ENCODE measurements at regions not wholly inside any gene's neighbourhood (a gene's known extent, or its start where the extent isn't known, plus 50 kb on each side); places are given as distances from the start of the nearest gene placed in this dataset.

GRCh38 chr22:48346911-48347310, 1480.8 kb downstream of the BRD1 start:
- Mint-ChIP-seq H3K9me3 (no peaks in the 10 kb centered on the region), H3K27ac (no peak overlapping the region), H3K4me3 (no peak overlapping the region), H3K36me3 (no peaks in the 10 kb centered on the region), H3K4me1 (no peaks in the 10 kb centered on the region), H3K27me3 (ENCODE audit: low read depth in 2 of 2) (no peaks in the 10 kb centered on the region)
- no peaks in the 10 kb centered on the region for H3K36me3 ChIP-seq (ENCODE audit: control insufficient read depth, insufficient read depth, low read length)
- DNase-seq (no peak), ATAC-seq (no peak)
- no peak overlapping the region for H3K27ac ChIP-seq (ENCODE audit: low read length)
- TF ChIP-seq, protein P1, sequence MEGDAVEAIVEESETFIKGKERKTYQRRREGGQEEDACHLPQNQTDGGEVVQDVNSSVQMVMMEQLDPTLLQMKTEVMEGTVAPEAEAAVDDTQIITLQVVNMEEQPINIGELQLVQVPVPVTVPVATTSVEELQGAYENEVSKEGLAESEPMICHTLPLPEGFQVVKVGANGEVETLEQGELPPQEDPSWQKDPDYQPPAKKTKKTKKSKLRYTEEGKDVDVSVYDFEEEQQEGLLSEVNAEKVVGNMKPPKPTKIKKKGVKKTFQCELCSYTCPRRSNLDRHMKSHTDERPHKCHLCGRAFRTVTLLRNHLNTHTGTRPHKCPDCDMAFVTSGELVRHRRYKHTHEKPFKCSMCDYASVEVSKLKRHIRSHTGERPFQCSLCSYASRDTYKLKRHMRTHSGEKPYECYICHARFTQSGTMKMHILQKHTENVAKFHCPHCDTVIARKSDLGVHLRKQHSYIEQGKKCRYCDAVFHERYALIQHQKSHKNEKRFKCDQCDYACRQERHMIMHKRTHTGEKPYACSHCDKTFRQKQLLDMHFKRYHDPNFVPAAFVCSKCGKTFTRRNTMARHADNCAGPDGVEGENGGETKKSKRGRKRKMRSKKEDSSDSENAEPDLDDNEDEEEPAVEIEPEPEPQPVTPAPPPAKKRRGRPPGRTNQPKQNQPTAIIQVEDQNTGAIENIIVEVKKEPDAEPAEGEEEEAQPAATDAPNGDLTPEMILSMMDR (IDR thresholded peaks at IDR 0.05) = no peak
- WGBS (ENCODE audit: insufficient coverage) = 81% methylated on average over 13 of the region's 13 CpGs
- H3K9me3 ChIP-seq (ENCODE audit: control insufficient read depth, insufficient read depth, low read length) = no peaks in the 10 kb centered on the region
- H3K4me1 ChIP-seq (ENCODE audit: control insufficient read depth, insufficient read depth, low read length) = no peaks in the 10 kb centered on the region
- intact Hi-C loops (cut with micrococcal nuclease) = no loop called here
- H3K27me3 ChIP-seq (ENCODE audit: control insufficient read depth, insufficient read depth, low read length) = no peaks in the 10 kb centered on the region
- no peak overlapping the region for H3K4me3 ChIP-seq (ENCODE audit: low read length)

DNA sequence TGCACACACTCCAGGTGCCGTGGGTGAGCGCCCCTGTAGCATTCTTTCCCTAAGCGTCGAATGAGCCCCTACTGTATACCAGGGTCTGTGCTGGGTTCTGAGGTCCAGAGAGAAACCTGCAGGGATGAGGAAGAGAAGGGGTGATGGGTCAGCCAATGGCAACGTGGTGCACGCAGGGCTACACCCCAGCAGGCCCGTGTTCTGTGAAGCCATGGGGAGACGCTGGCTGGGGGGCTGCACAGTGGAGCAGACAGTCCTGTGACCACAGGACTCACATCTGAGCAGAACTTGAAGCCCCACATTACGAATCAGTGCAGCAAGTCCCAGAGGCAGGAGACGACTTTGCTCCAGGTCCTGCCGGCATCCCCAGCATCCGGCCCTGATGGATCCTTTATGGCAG, 1481.4 kb downstream of the BRD1 start:
- Histone ChIP-seq H3K4me3 (ENCODE audit: low read length) (no peak overlapping the region), H3K9me3 (ENCODE audit: control insufficient read depth, insufficient read depth, low read length) (no peaks in the 10 kb centered on the region), H3K4me1 (ENCODE audit: control insufficient read depth, insufficient read depth, low read length) (no peaks in the 10 kb centered on the region), H3K36me3 (ENCODE audit: control insufficient read depth, insufficient read depth, low read length) (no peaks in the 10 kb centered on the region), H3K27ac (ENCODE audit: low read length) (no peak overlapping the region), H3K27me3 (ENCODE audit: control insufficient read depth, insufficient read depth, low read length) (no peaks in the 10 kb centered on the region)
- ATAC-seq (no peak), DNase-seq (no peak)
- 87% methylated on average over 12 of the region's 12 CpGs for WGBS (ENCODE audit: insufficient coverage)
- no peak overlapping the region for H3K4me3 Mint-ChIP-seq
- H3K36me3 Mint-ChIP-seq = no peaks in the 10 kb centered on the region
- no peaks in the 10 kb centered on the region for H3K9me3 Mint-ChIP-seq
- peaks cover 5% of the 10 kb centered on the region in 2 donors for H3K27me3 Mint-ChIP-seq (ENCODE audit: low read depth in 2 of 2)
- intact Hi-C loops (cut with micrococcal nuclease) = no loop called here
- H3K27ac Mint-ChIP-seq = no peak overlapping the region
- peaks cover 0 to 5% of the 10 kb centered on the region in 2 donors for H3K4me1 Mint-ChIP-seq
- TF ChIP-seq, protein P1 (IDR thresholded peaks at IDR 0.05) = no peak

DNA sequence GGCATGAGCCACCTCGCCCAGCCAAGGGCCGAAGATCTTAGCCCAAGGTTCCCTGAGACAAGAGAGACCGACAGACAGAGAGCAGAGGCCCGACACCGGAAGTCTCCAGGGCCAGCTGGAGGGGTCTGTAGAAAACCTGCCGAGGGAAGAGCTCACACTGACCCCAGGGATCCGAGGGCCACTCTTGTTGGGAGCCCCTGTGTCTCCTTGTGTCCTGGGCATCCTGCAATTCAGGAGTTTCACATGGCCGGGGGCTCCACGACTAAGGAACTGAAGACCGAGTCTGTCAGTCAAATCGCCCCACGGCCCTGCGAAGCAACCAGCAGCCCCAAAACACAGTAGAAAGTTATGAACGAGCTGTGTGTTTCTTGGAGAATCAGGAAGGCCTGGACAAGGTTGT, 1482.0 kb downstream of the BRD1 start:
- no peak for ATAC-seq

DNA sequence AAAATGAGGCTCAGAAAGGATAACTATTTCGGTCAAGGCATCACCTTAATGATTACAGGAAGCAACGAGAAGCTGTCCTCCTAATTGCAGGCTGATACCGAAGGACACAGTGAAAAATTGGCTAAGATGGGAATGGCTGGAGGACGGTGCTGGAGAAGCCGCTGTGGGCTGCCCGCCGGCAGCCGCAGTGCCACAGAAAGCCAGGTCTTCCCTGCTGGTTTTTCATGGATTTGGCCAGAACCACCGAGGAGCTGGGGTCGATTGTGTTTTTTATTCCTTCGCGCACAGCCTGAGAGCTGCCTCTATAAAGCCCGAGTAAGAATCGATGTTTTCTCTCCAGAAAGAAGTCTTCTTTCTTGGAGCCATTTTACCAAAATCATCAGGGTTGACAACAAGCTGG, 1484.2 kb downstream of the BRD1 start:
- peaks cover 9 to 15% of the 10 kb centered on the region in 2 donors for H3K27me3 Mint-ChIP-seq (ENCODE audit: low read depth in 2 of 2)
- peaks cover 0 to 6% of the 10 kb centered on the region in 2 donors for H3K4me1 Mint-ChIP-seq

More for the DNA sequence above, 1482.0 kb downstream of the BRD1 start:
- WGBS (ENCODE audit: insufficient coverage) = 77% methylated on average over 14 of the region's 14 CpGs
- H3K9me3 Mint-ChIP-seq = no peaks in the 10 kb centered on the region
- Histone ChIP-seq H3K9me3 (ENCODE audit: control insufficient read depth, insufficient read depth, low read length) (no peaks in the 10 kb centered on the region), H3K27me3 (ENCODE audit: control insufficient read depth, insufficient read depth, low read length) (no peaks in the 10 kb centered on the region), H3K4me1 (ENCODE audit: control insufficient read depth, insufficient read depth, low read length) (no peaks in the 10 kb centered on the region), H3K4me3 (ENCODE audit: low read length) (no peak overlapping the region), H3K27ac (ENCODE audit: low read length) (no peak overlapping the region), H3K36me3 (ENCODE audit: control insufficient read depth, insufficient read depth, low read length) (no peaks in the 10 kb centered on the region)
- no peak overlapping the region for H3K4me3 Mint-ChIP-seq
- no peak for DNase-seq
- TF ChIP-seq, protein P1 (IDR thresholded peaks at IDR 0.05) = no peak
- intact Hi-C loops (cut with micrococcal nuclease) = no loop called here
- H3K27ac Mint-ChIP-seq = no peak overlapping the region
- peaks cover 5 to 9% of the 10 kb centered on the region in 2 donors for H3K27me3 Mint-ChIP-seq (ENCODE audit: low read depth in 2 of 2)
- H3K36me3 Mint-ChIP-seq = no peaks in the 10 kb centered on the region
- peaks cover 0 to 6% of the 10 kb centered on the region in 2 donors for H3K4me1 Mint-ChIP-seq

More for the DNA sequence above, 1484.2 kb downstream of the BRD1 start:
- intact Hi-C loops (cut with micrococcal nuclease) = no loop called here
- Mint-ChIP-seq H3K4me3 (no peak overlapping the region), H3K27ac (no peak overlapping the region), H3K9me3 (no peaks in the 10 kb centered on the region), H3K36me3 (no peaks in the 10 kb centered on the region)
- TF ChIP-seq, protein P1 (IDR thresholded peaks at IDR 0.05) = no peak
- no peaks in the 10 kb centered on the region for H3K27me3 ChIP-seq (ENCODE audit: control insufficient read depth, insufficient read depth, low read length)
- H3K27ac ChIP-seq (ENCODE audit: low read length) = no peak overlapping the region
- 82% methylated on average over 14 of the region's 14 CpGs for WGBS (ENCODE audit: insufficient coverage)
- ATAC-seq (no peak), DNase-seq (no peak)
- H3K9me3 ChIP-seq (ENCODE audit: control insufficient read depth, insufficient read depth, low read length) = no peaks in the 10 kb centered on the region
- H3K4me3 ChIP-seq (ENCODE audit: low read length) = no peak overlapping the region
- no peaks in the 10 kb centered on the region for H3K4me1 ChIP-seq (ENCODE audit: control insufficient read depth, insufficient read depth, low read length)
- no peaks in the 10 kb centered on the region for H3K36me3 ChIP-seq (ENCODE audit: control insufficient read depth, insufficient read depth, low read length)
